ENCODE measurements at regions not wholly inside any gene's neighbourhood (a gene's known extent, or its start where the extent isn't known, plus 50 kb on each side); places are given as distances from the start of the nearest gene placed in this dataset.

DNA sequence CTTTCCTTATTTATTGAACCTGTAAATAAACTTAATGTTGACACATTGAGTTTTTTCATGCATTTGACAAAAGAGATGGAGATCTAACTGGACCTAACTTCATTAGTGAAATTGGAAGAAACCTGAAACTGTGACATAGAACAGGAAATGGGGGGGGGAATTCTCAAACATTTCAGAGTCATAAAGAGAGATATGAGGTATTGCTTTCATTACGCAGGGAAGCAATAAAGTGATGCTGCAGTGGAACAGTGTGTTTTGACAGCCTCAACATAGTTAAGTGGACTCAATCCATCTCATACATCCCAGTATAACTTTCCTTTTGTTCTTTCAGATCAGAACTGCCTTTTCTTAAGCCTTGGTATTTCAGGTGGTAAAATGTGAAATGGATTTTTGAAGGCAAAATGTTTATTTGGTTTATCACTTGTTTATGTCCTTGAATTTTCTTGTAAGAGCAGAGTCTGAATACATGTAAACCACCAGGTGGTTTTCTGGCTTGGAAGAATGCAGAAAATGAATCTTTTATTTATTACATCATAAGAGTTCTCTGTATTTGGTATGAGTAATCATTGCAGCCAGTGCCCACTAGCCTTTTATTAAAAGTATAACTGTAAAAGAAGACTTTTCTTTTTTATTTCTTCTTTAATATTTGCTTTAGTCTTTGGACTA lies 132.5 kb downstream of the ZNF326 start:
- TF ChIP-seq, protein P1, sequence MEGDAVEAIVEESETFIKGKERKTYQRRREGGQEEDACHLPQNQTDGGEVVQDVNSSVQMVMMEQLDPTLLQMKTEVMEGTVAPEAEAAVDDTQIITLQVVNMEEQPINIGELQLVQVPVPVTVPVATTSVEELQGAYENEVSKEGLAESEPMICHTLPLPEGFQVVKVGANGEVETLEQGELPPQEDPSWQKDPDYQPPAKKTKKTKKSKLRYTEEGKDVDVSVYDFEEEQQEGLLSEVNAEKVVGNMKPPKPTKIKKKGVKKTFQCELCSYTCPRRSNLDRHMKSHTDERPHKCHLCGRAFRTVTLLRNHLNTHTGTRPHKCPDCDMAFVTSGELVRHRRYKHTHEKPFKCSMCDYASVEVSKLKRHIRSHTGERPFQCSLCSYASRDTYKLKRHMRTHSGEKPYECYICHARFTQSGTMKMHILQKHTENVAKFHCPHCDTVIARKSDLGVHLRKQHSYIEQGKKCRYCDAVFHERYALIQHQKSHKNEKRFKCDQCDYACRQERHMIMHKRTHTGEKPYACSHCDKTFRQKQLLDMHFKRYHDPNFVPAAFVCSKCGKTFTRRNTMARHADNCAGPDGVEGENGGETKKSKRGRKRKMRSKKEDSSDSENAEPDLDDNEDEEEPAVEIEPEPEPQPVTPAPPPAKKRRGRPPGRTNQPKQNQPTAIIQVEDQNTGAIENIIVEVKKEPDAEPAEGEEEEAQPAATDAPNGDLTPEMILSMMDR (IDR thresholded peaks at IDR 0.05; ENCODE audit: extremely low read depth, missing control alignments) = no peak
- DNase-seq (ENCODE audit: low spot score) = peak; percentile 21

DNA sequence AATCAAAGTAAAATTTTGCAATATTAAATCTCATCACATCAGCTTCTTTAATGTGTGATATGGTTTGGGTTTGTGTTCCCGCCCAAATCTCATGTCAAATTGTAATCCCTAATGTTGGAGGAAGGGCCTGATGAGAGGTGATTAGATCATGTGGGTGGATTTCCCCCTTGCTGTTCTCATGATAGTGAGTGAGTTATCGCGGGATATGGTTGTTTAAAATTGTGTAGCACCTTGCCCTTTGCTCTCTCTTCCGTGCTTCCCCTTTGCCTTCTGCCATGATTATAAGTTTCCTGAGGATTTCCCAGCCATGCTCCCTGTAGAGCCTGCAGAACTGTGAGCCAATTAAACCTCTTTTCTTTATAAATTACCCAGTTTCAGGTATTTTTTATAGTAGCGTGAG lies 131.9 kb downstream of the ZNF326 start:
- no peak for DNase-seq (ENCODE audit: low spot score)

DNA sequence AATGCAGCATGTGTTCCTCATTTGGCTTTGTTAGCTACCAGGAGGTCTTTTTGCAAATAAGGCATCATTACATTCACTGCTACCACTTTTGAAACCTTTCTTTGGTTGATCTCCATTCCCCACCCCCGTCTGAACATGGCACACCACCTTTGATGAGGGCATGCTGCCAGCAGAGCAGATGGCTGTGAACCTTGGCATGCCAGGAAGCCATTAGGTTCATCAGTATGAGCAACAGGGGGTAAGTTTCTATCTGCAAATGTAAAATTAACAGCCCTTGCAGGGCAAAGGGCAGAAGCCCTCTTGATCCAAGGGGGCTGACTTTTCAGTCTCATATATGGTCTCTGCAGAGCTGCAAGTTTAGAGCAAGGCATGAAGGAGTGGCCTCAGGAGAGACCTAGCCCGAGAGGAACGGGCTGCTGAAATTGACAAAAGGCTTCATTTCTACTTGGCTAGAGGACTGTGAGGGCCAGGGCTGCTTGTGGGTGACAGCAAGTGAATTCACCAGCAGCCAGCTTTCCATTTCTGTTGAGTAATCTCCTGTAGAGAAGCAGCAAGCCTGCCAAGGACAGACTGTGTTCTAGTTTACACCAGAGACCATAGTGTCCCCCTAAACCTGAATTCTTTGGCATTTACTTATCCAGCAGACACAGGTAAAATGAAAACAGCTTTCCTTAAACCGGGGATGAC lies 127.9 kb downstream of the ZNF326 start:
- DNase-seq (ENCODE audit: low spot score) = no peak

More for the DNA sequence above, 131.9 kb downstream of the ZNF326 start:
- TF ChIP-seq, protein P1 (IDR thresholded peaks at IDR 0.05; ENCODE audit: extremely low read depth, missing control alignments) = no peak

DNA sequence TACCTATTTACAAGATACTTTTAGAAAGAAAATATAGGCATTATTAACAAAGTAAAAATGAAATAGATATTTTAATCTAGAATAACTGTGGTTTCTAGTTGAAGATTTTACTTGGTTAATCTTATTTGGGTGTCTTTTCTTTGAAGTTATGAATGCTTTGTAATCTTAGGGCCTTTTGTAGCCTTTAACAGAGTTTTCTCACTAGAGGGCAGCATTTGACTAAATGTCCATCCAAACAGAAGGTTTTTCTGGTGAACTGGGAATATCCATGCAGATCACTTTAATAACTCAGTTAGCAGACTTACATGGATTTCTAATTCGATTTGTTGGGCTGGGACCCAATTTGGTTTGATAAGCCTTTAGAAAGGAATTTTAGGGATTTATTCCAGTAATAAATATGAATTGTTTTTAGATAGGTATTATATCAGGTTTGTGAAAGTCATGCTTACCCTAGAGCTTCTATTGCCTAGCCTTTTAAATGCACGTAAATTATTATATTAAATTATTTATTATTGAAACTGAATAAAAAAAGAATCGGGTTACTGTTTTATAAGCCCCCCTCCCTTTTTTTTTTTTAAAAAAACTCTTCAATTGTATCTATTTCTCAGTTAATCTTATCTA lies 119.7 kb downstream of the ZNF326 start:
- DNase-seq (ENCODE audit: low spot score) = peak; percentile 30
- TF ChIP-seq, protein P1 (IDR thresholded peaks at IDR 0.05; ENCODE audit: extremely low read depth, missing control alignments) = peak; percentile 34

More for the DNA sequence above, 127.9 kb downstream of the ZNF326 start:
- TF ChIP-seq, protein P1 (IDR thresholded peaks at IDR 0.05; ENCODE audit: extremely low read depth, missing control alignments) = no peak

DNA sequence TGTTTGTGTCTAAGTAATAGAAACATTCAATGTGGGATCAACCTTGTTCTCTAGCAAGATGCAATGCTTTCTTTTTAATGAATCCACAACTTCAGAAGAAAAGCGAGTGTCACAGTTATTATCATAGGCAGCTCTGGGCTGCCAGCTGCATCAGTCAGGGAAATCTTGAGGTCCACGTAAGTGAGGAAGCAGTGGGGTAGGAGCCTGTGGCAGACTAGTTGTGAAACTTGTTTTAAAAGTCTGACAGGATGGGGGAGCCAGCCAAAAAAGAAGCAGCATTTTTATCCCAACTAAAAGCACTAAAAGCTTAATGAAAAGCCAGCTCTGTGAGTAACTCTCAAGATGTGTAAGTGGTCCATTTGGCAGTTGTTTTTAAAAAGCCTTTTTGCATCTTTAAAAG lies 113.1 kb downstream of the ZNF326 start:
- TF ChIP-seq, protein P1 (IDR thresholded peaks at IDR 0.05; ENCODE audit: extremely low read depth, missing control alignments) = no peak
- DNase-seq (ENCODE audit: low spot score) = no peak

DNA sequence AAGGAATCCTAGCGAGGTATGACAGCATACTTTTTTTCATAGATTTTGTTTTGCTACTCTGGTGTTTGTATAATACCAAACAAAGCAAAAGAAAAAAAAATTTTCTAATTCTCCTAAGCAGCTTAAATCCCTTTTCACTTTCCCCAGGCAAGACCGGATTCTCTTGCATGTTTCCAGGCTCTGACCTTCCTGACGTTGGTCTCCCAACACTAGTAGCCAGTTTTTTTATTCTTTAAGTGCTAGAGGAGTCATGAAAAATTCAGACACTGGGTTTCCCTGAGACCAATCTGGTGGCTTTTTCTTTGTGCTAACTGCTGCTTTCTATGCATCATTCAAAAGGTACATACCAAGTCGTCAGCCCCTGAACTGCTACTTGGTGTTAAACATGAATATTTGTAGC lies 111.4 kb downstream of the ZNF326 start:
- DNase-seq (ENCODE audit: low spot score) = no peak
- TF ChIP-seq, protein P1 (IDR thresholded peaks at IDR 0.05; ENCODE audit: extremely low read depth, missing control alignments) = no peak

DNA sequence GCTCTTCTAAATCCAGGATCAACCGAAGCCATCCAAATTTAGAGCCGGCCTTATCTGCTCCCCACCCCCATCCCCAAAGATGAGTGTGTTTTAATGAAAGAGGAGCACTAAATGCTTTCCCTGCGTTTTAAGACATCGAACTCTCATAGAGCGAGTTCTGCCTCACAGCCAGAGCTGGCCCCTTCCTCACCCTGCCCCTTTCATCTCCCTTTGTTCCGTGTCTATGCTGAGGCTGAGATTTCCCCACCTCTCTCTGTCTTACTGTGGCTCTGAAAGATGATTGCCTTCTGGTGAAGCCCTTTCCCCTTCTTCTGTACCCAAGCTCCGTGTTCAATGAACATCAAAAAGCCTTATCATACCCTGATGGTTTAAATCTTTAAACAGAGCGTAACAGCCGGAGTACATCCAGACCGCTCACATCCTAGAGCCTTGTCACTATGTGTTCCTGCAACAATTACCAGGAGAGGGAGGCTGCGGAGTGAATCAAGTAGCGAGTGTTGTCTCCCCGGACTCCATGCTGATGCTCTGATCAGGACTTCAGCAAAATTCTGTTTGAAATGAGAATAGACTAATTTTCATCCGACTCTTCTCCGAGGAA lies 110.1 kb downstream of the ZNF326 start:
- TF ChIP-seq, protein P1 (IDR thresholded peaks at IDR 0.05; ENCODE audit: extremely low read depth, missing control alignments) = no peak
- DNase-seq (ENCODE audit: low spot score) = no peak

Data from GM20000 (cell line).